GM21529 (cell line): ENCODE measurements at regions not wholly inside any gene's neighbourhood (a gene's known extent, or its start where the extent isn't known, plus 50 kb on each side); places are given as distances from the start of the nearest gene placed in this dataset.
"Not testable (repeated sequence)": the region's sequence is repeated elsewhere in the genome, so short reads cannot be mapped to it uniquely, and the experiment has no call there.

Source experiments
- ATAC-seq: cut with Tn5 transposase; IDR thresholded peaks from one replicate; pipeline ENCODE4 v1.9.1; 2021; ENCODE audit not compliant: unreplicated experiment

DNA sequence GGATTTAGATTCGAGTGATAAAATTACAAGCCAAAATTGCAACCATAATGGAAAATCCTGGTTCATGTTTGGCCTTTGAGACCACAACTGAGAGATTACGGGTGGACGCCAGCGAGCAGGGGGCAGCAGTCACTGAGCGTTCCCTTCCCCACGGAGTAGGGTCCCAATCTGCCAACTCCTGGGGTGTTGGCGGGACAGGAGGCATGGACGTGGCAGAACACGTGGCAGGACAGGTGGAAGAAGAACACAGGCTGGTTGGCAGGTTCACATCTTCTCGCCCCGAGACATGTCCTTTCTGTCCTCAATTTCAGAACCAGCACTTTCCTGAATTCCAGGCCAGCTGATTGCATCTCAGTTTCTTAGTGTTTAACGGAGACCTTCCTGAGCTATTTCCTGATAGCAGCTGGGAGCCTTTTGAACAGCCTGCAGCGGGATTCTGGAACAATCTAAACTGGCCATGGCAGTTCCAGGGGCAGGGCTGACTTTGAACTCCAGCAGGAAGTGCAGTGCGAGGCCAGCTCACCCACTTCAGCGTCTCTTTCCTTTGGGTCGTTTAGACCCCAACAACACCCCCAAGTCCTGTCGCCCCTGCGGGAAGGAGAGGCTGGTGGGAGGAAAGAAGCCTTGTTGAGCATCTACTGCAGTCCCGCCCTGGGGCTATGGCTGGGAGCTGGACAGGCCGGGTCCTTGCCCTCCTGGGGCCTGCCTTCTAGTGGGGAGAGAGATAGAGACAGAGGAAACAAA, 159.1 kb upstream of the FOXF1 start:
- no peak for ATAC-seq

GRCh38 chr16:86351785-86352139, 158.6 kb upstream of the FOXF1 start:
- not testable (repeated sequence) for ATAC-seq

DNA sequence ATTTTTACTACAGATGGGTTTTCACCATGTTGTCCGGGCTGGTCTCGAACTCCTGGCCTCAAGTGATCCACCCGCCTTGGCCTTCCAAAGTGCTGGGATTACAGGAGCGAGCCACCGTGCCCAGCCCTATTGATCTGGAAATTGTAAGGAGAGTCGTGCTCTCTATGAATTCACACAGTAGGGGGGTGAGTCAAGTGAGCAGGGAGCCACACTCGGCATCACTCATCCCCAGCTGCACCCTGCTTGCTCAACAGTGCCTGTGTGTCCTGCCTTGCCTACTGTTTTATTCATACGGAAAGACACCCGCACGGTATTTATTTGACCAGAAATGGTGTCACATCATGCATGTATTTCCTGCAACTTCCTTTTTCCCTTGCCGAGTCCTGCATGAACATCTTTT, 157.2 kb upstream of the FOXF1 start:
- no peak for ATAC-seq

GRCh38 chr16:86353948-86354347, 156.4 kb upstream of the FOXF1 start:
- no peak for ATAC-seq

GRCh38 chr16:86354641-86355513, 155.4 kb upstream of the FOXF1 start:
- no peak for ATAC-seq

DNA sequence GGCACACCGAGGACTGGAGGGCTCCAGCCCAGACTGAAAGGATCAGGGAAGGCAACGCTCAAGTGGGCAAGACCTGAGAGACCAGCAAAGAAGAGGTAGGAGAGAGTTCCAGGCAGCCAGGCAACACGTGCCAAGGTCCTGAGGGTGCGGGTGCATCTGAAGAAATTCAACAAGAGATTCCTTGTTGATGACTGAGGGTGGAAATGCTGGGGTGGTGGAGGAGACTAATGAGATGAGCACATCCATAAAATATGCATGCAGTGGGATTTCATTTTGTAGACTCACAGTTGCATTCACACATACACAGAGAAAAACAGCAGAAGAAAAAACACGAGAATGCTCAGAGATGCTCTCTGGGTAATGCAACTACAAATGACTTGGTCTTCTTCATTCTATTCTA, 154.8 kb upstream of the FOXF1 start:
- ATAC-seq = no peak

GRCh38 chr16:86355951-86356350, 154.4 kb upstream of the FOXF1 start:
- no peak for ATAC-seq

- no peak for ATAC-seq
Observed at GRCh38 chr16:86356804-86357203, 153.5 kb upstream of the FOXF1 start.

DNA sequence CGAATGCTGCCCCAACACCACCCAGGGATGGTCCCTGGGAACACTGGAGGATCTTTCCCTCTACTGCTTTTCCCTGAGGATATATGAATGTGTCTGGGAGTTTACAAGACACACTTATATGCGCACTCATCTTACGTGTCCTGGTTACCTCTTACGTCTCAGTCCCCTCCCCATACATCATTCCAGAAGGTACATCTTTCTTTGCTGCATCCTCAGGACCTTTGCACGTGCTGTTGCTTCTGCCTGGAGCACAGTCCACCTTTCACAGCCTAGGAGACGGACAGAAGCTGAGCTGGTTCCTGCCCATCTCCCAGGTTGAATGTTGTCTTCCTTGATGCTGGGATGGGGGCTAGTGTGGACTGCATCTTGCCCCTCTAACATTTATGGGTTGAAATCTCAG, 153.0 kb upstream of the FOXF1 start:
- ATAC-seq = no peak

GRCh38 chr16:86357950-86358349, 152.4 kb upstream of the FOXF1 start:
- ATAC-seq = no peak

GRCh38 chr16:86359571-86359970, 150.8 kb upstream of the FOXF1 start:
- no peak for ATAC-seq

DNA sequence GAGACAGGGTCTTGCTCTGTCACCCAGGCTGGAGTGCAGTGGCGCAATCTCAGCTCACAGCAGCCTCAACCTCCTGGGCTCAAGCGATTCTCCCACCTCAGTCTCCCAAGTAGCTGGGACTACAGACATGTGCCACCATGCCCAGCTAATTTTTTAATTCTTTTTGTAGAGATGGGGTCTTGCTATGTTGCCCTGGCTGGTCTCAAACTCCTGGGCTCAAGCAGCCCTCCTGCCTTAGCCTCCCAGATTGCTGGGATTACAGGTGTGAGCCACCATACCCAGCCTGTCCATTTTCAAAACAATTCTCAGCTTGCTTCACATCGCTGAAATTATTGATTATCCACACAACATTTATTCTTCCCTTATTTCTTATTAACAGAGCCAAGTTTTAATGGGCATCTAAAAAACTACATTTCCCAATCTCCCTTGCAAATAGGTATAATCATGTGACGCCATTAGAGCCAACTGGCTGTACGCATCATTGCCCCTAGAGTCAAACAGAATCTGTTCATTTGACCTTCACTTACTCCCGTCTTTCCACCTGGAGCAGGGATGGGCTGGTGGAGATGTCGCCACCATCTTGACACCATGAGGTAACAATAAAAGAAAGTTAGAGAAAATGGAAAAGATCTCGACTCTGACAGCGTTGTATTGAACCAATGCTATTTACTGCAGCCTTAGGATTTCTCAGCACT, 148.0 kb upstream of the FOXF1 start:
- ATAC-seq = no peak

- no peak for ATAC-seq
Observed at GRCh38 chr16:86363057-86363490, 147.3 kb upstream of the FOXF1 start.

- no peak for ATAC-seq
Observed at GRCh38 chr16:86363836-86364618, 146.3 kb upstream of the FOXF1 start.

GRCh38 chr16:86364653-86365380, 145.5 kb upstream of the FOXF1 start:
- no peak for ATAC-seq

- ATAC-seq = no peak
Observed at GRCh38 chr16:86365513-86366273, 144.6 kb upstream of the FOXF1 start.

DNA sequence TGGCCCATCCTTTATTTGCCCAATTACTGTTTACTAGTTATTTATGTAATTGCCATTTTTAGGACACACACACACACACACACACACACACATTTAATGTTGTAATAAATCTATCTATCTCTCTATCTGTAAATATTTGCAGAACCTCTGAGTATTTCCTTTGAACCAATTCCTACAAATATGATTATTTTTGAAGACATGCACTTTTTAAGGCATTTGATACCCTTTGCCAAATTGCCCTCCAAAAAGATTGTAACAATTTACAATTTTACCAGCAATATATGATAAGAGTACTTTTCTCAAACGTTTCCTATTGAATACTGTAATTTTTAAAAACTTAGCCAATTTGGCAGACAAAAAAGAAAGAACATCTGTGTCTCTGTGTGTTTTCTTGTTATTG, 143.8 kb upstream of the FOXF1 start:
- ATAC-seq = no peak

DNA sequence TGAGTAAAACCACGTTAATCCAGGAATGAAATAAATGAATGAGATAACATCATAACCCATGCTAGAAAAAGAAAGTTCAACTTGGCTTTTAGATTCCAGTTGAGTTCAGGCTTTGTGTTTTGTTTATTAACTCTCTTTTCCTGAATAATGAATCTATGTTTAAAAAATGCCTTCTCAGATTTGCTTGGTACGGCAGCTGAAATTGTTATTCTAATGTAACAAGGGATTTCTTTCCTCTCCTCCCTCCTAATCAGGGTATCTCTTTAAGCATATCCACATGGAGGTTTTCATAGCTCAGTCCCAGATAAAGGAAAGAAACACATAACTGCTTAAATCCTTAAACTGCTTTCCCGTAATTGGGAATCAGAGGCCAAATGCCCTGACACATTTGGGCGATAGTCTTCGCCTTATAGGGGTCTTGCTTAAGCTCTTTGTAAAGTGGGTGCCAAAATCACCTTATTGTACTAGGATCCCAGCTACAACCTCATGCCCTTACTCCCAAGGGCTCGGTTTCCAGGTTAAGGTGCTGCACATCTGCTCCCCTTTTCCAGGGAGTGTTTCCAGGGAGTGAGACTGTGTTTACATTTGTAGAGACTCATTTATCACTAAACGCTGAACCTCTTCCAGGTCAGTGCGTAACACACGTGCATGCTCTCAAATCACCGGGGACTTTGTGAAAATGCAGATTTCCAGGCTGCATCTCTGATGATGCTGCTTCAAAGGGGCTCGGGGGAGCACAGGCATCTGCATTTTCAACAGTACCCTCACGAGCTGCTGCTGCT, 142.8 kb upstream of the FOXF1 start:
- ATAC-seq = no peak

DNA sequence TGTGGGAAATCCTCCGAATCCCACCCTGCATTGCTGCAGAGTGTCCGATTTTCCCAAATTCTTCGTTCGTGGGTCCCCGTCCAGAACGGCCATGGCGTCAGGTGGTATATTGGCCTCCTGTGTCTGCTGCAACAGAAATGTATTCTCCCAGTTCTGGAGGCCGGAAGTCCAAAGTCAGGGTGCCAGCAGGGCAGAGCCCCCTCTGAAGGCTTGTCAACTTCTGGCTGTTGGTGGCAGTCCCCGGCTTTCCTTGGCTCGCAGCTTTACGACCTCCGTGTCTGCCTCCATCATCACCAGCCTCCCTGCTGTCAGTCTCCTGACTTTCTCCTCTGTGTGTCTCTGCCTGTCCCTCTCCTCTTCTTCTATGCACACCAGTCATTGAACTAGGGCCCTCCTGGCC, 142.1 kb upstream of the FOXF1 start:
- ATAC-seq = no peak
